HG02943 (cell line): ENCODE measurements at regions not wholly inside any gene's neighbourhood (a gene's known extent, or its start where the extent isn't known, plus 50 kb on each side); places are given as distances from the start of the nearest gene placed in this dataset.
"Not testable (repeated sequence)": the region's sequence is repeated elsewhere in the genome, so short reads cannot be mapped to it uniquely, and the experiment has no call there.

ENCODE experiments used
- ATAC-seq: cut with Tn5 transposase; IDR thresholded peaks from one replicate; pipeline ENCODE4 v1.9.1; 2021; ENCODE audit warnings: mild to moderate bottlenecking, low read depth, moderate library complexity; ENCODE audit not compliant: unreplicated experiment

- no peak for ATAC-seq
These were observed 164.6 kb upstream of the BCOR start for GRCh38 chrX:40262157-40263013.

GRCh38 chrX:40261833-40262156 is 164.0 kb upstream of the BCOR start:
- no peak for ATAC-seq

- ATAC-seq, result no peak
These were observed 162.5 kb upstream of the BCOR start for GRCh38 chrX:40260146-40260747.

GRCh38 chrX:40258909-40259308 is 161.2 kb upstream of the BCOR start:
- ATAC-seq, result no peak

GRCh38 chrX:40253771-40254170 is 156.0 kb upstream of the BCOR start:
- no peak for ATAC-seq

- ATAC-seq, result no peak
These were observed 151.8 kb upstream of the BCOR start for GRCh38 chrX:40249582-40249981.

- no peak for ATAC-seq
These were observed 151.1 kb upstream of the BCOR start for GRCh38 chrX:40248822-40249221.

GRCh38 chrX:40247848-40248622 is 150.3 kb upstream of the BCOR start:
- ATAC-seq, result no peak

- no peak for ATAC-seq
These were observed 149.6 kb upstream of the BCOR start for GRCh38 chrX:40247382-40247781.

GRCh38 chrX:40245488-40246071 is 147.8 kb upstream of the BCOR start:
- no peak for ATAC-seq

- ATAC-seq, result no peak
These were observed 147.2 kb upstream of the BCOR start for GRCh38 chrX:40244980-40245379.

GRCh38 chrX:40243755-40244515 is 146.2 kb upstream of the BCOR start:
- no peak for ATAC-seq

GRCh38 chrX:40240844-40241243 is 143.1 kb upstream of the BCOR start:
- ATAC-seq, result no peak

- ATAC-seq, result no peak
These were observed 140.0 kb upstream of the BCOR start for GRCh38 chrX:40237731-40238178.

- ATAC-seq, result no peak
These were observed 132.9 kb upstream of the BCOR start for GRCh38 chrX:40230646-40231045.

GRCh38 chrX:40227125-40227524 is 129.4 kb upstream of the BCOR start:
- ATAC-seq, result no peak

- ATAC-seq, result no peak
These were observed 126.9 kb upstream of the BCOR start for GRCh38 chrX:40224658-40225057.

- not testable (repeated sequence) for ATAC-seq
These were observed 124.9 kb upstream of the BCOR start for GRCh38 chrX:40222612-40223011.

GRCh38 chrX:40213092-40213491 is 115.3 kb upstream of the BCOR start:
- no peak for ATAC-seq

GRCh38 chrX:40209951-40210617 is 112.3 kb upstream of the BCOR start:
- no peak for ATAC-seq
